Panc1 (cell line): ENCODE measurements at regions not wholly inside any gene's neighbourhood (a gene's known extent, or its start where the extent isn't known, plus 50 kb on each side); places are given as distances from the start of the nearest gene placed in this dataset.

ENCODE experiments used
- POLR2AphosphoS5 ChIP-seq: IDR thresholded peaks from 2 replicates; pipeline ENCODE4 v1.6.1; 2012; ENCODE audit warnings: mild to moderate bottlenecking, low read depth, low read length, moderate library complexity
- TCF7L2 ChIP-seq: IDR thresholded peaks from 2 replicates; pipeline ENCODE4 v1.6.1; 2011; ENCODE audit warnings: mild to moderate bottlenecking, low read depth, low read length, inconsistent platforms
- TF ChIP-seq, protein P1 (sequence below): fragments of 450-650 bp; IDR thresholded peaks from 2 replicates; pipeline ENCODE4 v1.5.1; 2017; ENCODE audit warnings: mild to moderate bottlenecking

DNA sequence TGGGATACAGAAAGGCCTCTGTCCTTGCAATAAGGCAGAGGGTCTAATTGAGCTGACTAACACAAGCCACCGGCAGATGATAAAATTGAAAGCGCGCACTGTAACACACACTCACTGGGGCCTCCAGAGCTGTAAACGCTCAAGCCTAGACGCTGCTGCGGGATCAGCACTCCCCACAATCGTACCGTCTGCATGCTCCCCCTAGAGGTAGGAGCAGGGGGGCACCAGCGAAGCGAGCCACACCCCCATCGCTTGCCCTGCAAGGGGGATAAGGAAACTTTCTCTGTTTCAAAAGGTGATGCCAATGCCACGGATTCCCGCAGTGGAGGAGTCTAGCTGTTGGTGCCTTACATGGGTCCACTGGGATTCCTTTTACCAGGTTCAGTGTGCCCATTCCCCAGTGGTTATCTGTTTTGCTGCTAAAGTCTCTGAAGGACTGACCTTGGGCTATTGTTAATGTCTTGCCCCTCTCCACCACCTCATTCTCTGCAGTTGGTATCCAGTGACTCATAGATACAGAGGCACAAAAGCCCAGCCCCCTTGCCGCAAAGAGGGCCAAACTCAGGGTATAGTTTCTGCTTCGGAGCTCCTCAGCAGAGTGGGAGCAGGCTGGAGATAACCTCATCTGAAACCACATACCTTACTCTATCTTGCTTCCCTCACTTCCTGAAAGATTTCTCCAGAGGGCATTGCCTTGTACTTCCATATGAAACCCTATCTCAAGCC is 139.3 kb upstream of the KBTBD8 start:
- TF ChIP-seq, protein P1, sequence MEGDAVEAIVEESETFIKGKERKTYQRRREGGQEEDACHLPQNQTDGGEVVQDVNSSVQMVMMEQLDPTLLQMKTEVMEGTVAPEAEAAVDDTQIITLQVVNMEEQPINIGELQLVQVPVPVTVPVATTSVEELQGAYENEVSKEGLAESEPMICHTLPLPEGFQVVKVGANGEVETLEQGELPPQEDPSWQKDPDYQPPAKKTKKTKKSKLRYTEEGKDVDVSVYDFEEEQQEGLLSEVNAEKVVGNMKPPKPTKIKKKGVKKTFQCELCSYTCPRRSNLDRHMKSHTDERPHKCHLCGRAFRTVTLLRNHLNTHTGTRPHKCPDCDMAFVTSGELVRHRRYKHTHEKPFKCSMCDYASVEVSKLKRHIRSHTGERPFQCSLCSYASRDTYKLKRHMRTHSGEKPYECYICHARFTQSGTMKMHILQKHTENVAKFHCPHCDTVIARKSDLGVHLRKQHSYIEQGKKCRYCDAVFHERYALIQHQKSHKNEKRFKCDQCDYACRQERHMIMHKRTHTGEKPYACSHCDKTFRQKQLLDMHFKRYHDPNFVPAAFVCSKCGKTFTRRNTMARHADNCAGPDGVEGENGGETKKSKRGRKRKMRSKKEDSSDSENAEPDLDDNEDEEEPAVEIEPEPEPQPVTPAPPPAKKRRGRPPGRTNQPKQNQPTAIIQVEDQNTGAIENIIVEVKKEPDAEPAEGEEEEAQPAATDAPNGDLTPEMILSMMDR, result no peak
- TF ChIP-seq TCF7L2, result no peak
- TF ChIP-seq POLR2AphosphoS5, result no peak
